ENCODE measurements at regions not wholly inside any gene's neighbourhood (a gene's known extent, or its start where the extent isn't known, plus 50 kb on each side); places are given as distances from the start of the nearest gene placed in this dataset.
"Not testable (repeated sequence)": the region's sequence is repeated elsewhere in the genome, so short reads cannot be mapped to it uniquely, and the experiment has no call there.

GRCh38 chr12:75644472-75645072, 133.2 kb upstream of the KRR1 start:
- H3K36me3 ChIP-seq (ENCODE audit: control insufficient read depth in 2 of 2, insufficient read depth in 1 of 2, low read length in 2 of 2), result no peaks in the 10 kb centered on the region
- ChIA-PET CTCF (no interaction called here), POLR2A (interaction anchor here (0.5 kb wide), 1 partner anchor 14 kb away, joined by 4 read pairs; no protein-coding TSS in a partner anchor)
- no peak overlapping the region for H3K4me3 ChIP-seq (ENCODE audit: low read depth, low read length)
- no peak for TF ChIP-seq ZNF558 (tag by site-specific recombination; IDR thresholded peaks at IDR 0.05)
- TF ChIP-seq ZNF658 (tag by site-specific recombination; IDR thresholded peaks at IDR 0.05), result no peak
- TF ChIP-seq ZBTB6 (tag by site-specific recombination; IDR thresholded peaks at IDR 0.05), result no peak
- no peak for TF ChIP-seq ZNF626 (tag by site-specific recombination; IDR thresholded peaks at IDR 0.05)
- no peak for TF ChIP-seq KLF16 (tag by site-specific recombination; IDR thresholded peaks at IDR 0.05)
- no peak for TF ChIP-seq ZNF747 (tag by site-specific recombination; IDR thresholded peaks at IDR 0.05)
- no peak for TF ChIP-seq ZNF221 (tag by site-specific recombination; IDR thresholded peaks at IDR 0.05; ENCODE audit: borderline replicate concordance)
- TF ChIP-seq ZNF571 (tag by site-specific recombination; IDR thresholded peaks at IDR 0.05), result no peak
- TF ChIP-seq ZFP37 (tag by site-specific recombination; IDR thresholded peaks at IDR 0.05), result no peak
- TF ChIP-seq HOXD13 (CRISPR knock-in tag; IDR thresholded peaks at IDR 0.05; ENCODE audit: borderline replicate concordance), result no peak
- TF ChIP-seq ZNF239 (tag by site-specific recombination; IDR thresholded peaks at IDR 0.05), result no peak
- no peak for TF ChIP-seq ZNF621 (tag by site-specific recombination; IDR thresholded peaks at IDR 0.05)
- TF ChIP-seq ATF2 (tag by site-specific recombination; IDR thresholded peaks at IDR 0.05; ENCODE audit: low read depth), result no peak
- TF ChIP-seq ZNF211 (tag by site-specific recombination; IDR thresholded peaks at IDR 0.05; ENCODE audit: low read depth), result no peak
- TF ChIP-seq KLF9 (tag by site-specific recombination; IDR thresholded peaks at IDR 0.05; ENCODE audit: low read depth), result no peak
- no peak for TF ChIP-seq ZNF37A (tag by site-specific recombination; IDR thresholded peaks at IDR 0.05)
- TF ChIP-seq WT1 (tag by site-specific recombination; IDR thresholded peaks at IDR 0.05), result no peak
- no peak for TF ChIP-seq OVOL3 (tag by site-specific recombination; IDR thresholded peaks at IDR 0.05)
- TF ChIP-seq PRDM6 (tag by site-specific recombination; IDR thresholded peaks at IDR 0.05), result no peak
- H3K4me1 ChIP-seq (ENCODE audit: control insufficient read depth, insufficient read depth, low read length), result no peaks in the 10 kb centered on the region
- H3K27ac ChIP-seq (ENCODE audit: extremely low read depth, low read depth, low read length), result no peak overlapping the region
- H3K9me3 ChIP-seq (ENCODE audit: control insufficient read depth, insufficient read depth, low read depth, low read length), result no peaks in the 10 kb centered on the region

- H3K36me3 ChIP-seq (ENCODE audit: control insufficient read depth in 2 of 2, insufficient read depth in 1 of 2, low read length in 2 of 2); H3K4me3 ChIP-seq (ENCODE audit: low read depth, low read length); H3K4me1 ChIP-seq (ENCODE audit: control insufficient read depth, insufficient read depth, low read length); H3K27ac ChIP-seq (ENCODE audit: extremely low read depth, low read depth, low read length); CTCF ChIA-PET; POLR2A ChIA-PET; H3K9me3 ChIP-seq (ENCODE audit: control insufficient read depth, insufficient read depth, low read depth, low read length): not testable (repeated sequence)
- peak; percentile 43; the same call in 1 of the 2 replicates for TF ChIP-seq ZFHX2 (tag by site-specific recombination; conservative IDR thresholded peaks at IDR 0.05)
- TF ChIP-seq EGR2 (tag by site-specific recombination; IDR thresholded peaks at IDR 0.05; ENCODE audit: low read depth), result peak; percentile 32; the same call in 1 of the 2 replicates
These were observed 131.7 kb upstream of the KRR1 start for GRCh38 chr12:75643119-75643518.
